ENCODE measurements at regions not wholly inside any gene's neighbourhood (a gene's known extent, or its start where the extent isn't known, plus 50 kb on each side); places are given as distances from the start of the nearest gene placed in this dataset.

DNA sequence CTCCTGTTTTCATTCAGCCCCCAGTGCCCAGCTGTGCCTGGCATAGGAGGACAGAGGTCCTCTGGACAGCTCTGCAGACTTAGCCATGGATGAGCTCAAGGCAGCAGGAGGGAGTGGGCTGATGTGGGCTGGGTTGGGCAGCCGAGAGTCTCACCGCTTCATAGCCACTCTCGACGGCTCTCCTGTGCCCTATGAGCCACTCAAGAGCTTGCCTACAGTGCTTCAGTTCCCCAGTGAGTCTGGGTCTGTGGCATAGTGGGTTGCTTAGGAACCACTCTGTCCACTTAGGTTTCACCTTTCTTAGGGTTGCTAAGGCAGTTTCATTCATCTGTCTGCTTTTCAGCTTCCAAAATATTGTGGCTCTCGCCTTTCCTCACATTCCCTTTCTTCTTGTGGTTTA is 296.8 kb downstream of the ICE1 start:
- no peaks in the 10 kb centered on the region for H3K4me1 Mint-ChIP-seq
- DNase-seq = no peak
- no peaks in the 10 kb centered on the region for H3K36me3 Mint-ChIP-seq
- H3K27ac Mint-ChIP-seq = no peak overlapping the region
- peaks cover 2 to 3% (median 3%) of the 10 kb centered on the region in 3 donors for H3K27me3 Mint-ChIP-seq (ENCODE audit: low read depth in 3 of 3)
- H3K4me3 Mint-ChIP-seq = no peak overlapping the region
- peaks cover 0 to 3% (median 0%) of the 10 kb centered on the region in 6 donors for H3K9me3 Mint-ChIP-seq

DNA sequence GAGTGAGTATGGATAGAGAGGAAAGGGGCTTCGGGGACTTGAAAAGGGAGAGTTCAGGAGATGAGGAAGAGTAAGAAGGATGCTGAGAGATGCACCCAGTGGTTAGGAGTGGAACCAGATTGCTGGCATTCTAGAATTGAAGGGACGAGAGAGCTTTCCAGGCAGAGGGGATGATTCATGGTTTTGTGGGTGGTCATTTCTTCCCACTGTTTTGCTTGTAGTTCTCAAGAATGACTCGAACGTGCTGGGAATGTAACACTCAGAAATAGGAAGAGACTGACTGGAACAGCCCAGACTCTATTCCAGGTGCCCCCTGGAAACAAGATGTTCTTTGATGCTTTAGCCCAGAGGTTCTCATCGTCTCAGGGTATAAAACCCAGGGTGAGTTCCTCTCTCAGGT is 294.2 kb downstream of the ICE1 start:
- no peaks in the 10 kb centered on the region for H3K4me1 Mint-ChIP-seq

DNA sequence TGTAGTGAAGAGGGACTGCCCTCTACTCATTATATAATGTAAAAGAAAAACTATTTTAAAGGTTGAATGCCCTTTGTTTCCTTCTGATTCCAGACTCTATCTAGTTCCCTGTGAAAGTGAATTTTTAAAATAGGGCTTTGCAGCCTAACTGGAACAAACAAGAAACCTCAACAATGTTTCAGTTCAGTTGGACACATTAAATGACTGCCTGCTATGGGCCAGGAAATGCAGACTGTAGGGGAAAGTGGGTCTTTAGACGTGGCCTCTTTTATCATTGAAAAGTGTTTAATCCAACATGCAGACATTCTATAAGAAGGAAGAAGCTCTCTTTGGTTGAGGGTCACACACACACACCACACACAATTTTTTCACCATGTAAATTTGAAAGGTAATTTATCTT is 289.1 kb downstream of the ICE1 start:
- no peaks in the 10 kb centered on the region for H3K4me1 Mint-ChIP-seq
- no peak overlapping the region for H3K27ac Mint-ChIP-seq
- no peaks in the 10 kb centered on the region for H3K36me3 Mint-ChIP-seq
- no peak overlapping the region for H3K4me3 Mint-ChIP-seq
- peaks cover 0 to 12% (median 6%) of the 10 kb centered on the region in 3 donors for H3K27me3 Mint-ChIP-seq (ENCODE audit: low read depth in 3 of 3)
- peaks cover 0 to 8% (median 0%) of the 10 kb centered on the region in 6 donors for H3K9me3 Mint-ChIP-seq
- DNase-seq = no peak

More for the DNA sequence above, 294.2 kb downstream of the ICE1 start:
- Mint-ChIP-seq H3K36me3 (no peaks in the 10 kb centered on the region), H3K27me3 (ENCODE audit: low read depth in 3 of 3) (peaks cover 0 to 6% (median 6%) of the 10 kb centered on the region in 3 donors), H3K27ac (no peak overlapping the region), H3K9me3 (peaks cover 0 to 4% (median 0%) of the 10 kb centered on the region in 6 donors), H3K4me3 (no peak overlapping the region)
- no peak for DNase-seq

DNA sequence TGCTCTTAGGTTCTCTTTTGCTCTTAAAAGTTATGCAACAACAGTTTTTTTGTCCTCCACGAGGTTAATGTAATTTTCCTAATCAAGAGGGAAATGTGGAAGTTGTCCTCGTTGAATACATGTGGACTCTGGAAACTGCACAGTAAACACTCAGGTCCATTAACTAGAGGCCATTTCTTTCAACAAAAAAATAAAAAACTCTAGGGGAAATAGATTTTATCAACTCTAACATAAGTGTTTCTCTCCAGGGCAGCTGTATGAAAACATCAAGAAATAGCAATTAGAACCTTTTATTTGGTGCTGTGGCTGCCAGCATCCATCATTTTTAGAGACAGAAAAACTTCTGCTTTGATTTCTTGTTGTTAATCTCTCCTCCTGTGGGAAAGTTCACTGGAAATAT is 288.6 kb downstream of the ICE1 start:
- H3K9me3 Mint-ChIP-seq = peaks cover 0 to 8% (median 0%) of the 10 kb centered on the region in 6 donors
- H3K27ac Mint-ChIP-seq = no peak overlapping the region
- H3K27me3 Mint-ChIP-seq (ENCODE audit: low read depth in 3 of 3) = peaks cover 0 to 12% (median 6%) of the 10 kb centered on the region in 3 donors
- no peaks in the 10 kb centered on the region for H3K36me3 Mint-ChIP-seq
- H3K4me1 Mint-ChIP-seq = no peaks in the 10 kb centered on the region
- DNase-seq = no peak
- H3K4me3 Mint-ChIP-seq = no peak overlapping the region

DNA sequence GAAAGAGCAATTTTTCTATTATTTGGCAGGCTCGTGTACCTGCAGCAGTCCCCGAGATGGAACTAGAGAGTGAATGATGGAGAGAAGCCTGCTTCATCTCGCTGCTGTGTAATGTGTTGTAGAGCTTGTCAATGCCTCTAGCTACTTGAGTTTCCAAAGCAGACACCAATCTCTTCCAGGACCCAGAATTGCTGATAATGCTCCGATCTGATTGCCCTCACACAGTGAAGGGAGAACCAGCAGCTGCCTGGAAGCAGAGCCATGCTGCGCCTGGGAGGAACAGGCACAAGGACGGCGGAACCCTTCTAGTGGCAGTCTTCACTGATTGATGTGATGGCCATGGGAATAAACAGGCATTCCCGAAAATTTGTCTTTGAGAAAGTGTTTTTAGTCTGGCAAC is 288.0 kb downstream of the ICE1 start:
- DNase-seq = no peak
- Mint-ChIP-seq H3K27me3 (ENCODE audit: low read depth in 3 of 3) (peaks cover 0 to 12% (median 3%) of the 10 kb centered on the region in 3 donors), H3K4me3 (no peak overlapping the region), H3K27ac (no peak overlapping the region), H3K36me3 (no peaks in the 10 kb centered on the region), H3K4me1 (no peaks in the 10 kb centered on the region), H3K9me3 (peaks cover 0 to 8% (median 0%) of the 10 kb centered on the region in 6 donors)

DNA sequence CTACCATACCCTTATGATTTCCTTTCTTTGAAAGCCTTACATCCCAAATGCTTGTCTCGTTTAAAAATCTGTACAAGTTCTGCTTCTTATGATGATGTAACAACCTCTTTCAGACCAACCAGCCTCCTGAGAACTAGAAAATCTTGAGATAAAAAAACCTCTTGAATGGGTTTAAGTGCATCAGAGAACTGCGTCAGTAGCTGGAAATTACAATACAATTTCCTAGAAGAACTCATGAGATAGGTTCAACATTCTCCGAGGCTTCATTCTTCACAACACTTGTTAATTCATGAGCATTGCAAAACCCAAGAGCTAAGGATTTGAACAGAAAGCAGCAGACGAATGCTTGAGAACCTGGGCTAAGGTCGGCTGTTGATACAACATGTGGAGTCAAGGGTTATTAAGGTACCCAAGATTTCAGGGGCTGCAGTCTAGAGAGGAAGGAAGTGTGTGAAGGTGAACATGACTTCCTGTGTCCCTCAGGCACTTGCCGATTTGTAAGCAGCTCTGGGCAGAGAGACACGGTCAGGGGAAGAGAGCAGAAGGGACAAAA is 286.0 kb downstream of the ICE1 start:
- H3K9me3 Mint-ChIP-seq = peaks cover 0 to 5% (median 0%) of the 10 kb centered on the region in 6 donors
- no peak overlapping the region for H3K27ac Mint-ChIP-seq
- no peak for DNase-seq
- H3K4me3 Mint-ChIP-seq = no peak overlapping the region
- no peaks in the 10 kb centered on the region for H3K36me3 Mint-ChIP-seq
- peaks cover 2 to 8% (median 2%) of the 10 kb centered on the region in 3 donors for H3K27me3 Mint-ChIP-seq (ENCODE audit: low read depth in 3 of 3)
- H3K4me1 Mint-ChIP-seq = no peaks in the 10 kb centered on the region

DNA sequence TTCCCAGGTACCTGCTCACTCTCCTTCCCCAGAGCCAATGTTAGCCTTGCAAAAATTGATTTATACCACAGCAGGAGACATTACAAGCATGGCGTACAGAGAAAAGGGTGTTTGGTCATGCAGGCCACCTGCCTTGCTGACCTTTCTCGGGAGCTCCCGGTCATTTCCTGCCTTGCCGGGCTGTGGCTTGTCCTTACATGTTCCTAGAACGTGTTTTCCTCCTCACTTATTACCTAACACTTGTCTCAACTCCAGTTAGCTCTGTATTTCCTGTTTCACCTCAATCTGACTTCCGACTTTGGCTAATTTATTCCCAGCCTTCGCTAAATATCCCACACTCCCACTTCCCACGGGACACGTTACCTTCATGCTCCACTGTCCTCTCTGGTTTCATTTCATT is 282.5 kb downstream of the ICE1 start:
- no peak for DNase-seq
- peaks cover 2 to 4% (median 3%) of the 10 kb centered on the region in 3 donors for H3K27me3 Mint-ChIP-seq (ENCODE audit: low read depth in 3 of 3)
- H3K4me3 Mint-ChIP-seq = no peak overlapping the region

DNA sequence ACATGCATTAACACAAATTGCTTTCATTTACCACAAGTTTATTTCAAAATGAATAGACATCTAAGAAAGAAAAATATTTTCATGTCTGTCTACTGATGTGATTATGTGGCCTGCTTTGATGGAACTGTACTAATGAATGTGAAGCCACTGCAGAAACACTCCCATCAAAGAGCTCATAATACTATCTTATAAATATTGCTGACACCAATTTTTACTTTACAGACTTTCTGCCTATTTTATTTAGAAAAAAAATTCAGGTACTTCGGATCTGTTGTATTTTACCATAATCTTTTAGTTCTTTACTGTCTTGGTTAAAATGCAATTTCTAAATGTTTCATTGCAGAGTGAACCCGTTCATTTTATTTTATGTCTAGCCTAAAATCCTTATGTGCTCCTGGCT is 281.9 kb downstream of the ICE1 start:
- Mint-ChIP-seq H3K4me1 (no peaks in the 10 kb centered on the region), H3K36me3 (no peaks in the 10 kb centered on the region), H3K9me3 (peaks cover 0 to 13% (median 1%) of the 10 kb centered on the region in 6 donors), H3K27me3 (ENCODE audit: low read depth in 3 of 3) (peaks cover 2 to 4% (median 3%) of the 10 kb centered on the region in 3 donors), H3K27ac (no peak overlapping the region), H3K4me3 (no peak overlapping the region)
- DNase-seq = no peak

More for the DNA sequence above, 282.5 kb downstream of the ICE1 start:
- H3K36me3 Mint-ChIP-seq = no peaks in the 10 kb centered on the region
- no peak overlapping the region for H3K27ac Mint-ChIP-seq
- H3K4me1 Mint-ChIP-seq = no peaks in the 10 kb centered on the region
- H3K9me3 Mint-ChIP-seq = peaks cover 0 to 12% (median 1%) of the 10 kb centered on the region in 6 donors

DNA sequence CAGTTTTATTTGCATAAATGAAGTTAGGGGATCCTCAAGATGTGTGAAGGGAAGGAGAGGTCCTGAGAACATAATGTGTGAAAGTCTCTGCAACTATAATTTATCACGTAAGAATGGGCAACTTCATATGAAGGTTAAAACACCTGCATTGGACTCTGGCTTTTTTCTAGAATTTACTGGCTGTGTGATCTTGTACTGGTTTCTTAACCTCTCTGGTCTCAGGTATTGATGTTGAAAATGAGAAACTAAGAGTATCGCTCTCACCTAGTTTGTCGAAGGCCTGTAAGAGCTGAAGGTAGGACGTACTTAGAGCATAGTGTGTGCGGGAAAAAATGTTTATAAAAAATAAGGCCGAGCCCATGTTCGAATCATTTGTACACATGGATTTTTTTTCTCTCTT is 280.5 kb downstream of the ICE1 start:
- Mint-ChIP-seq H3K27me3 (ENCODE audit: low read depth in 3 of 3) (peaks cover under 1 to 4% (median 2%) of the 10 kb centered on the region in 3 donors), H3K36me3 (no peaks in the 10 kb centered on the region), H3K27ac (no peak overlapping the region), H3K4me3 (no peak overlapping the region), H3K4me1 (no peaks in the 10 kb centered on the region), H3K9me3 (peaks cover 0 to 8% (median 1%) of the 10 kb centered on the region in 6 donors)
- DNase-seq = no peak

DNA sequence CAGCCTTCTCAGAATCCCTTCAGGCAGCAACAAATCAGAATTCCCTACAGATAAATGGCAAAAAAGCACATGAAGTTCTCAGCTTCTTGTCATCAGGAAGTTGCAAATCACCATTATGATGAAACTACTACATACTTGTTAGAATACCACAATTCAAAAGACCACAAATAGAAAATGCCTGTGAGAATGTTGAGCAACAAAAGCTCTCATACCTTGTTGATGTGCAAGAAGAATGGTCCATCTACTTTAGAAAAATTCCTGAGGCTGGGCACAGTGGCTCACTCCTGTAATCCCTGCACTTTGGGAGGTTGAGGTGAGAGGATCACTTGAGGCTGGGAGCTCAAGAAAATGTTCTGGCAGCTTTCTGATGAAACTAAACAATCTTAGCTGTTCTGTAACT is 278.1 kb downstream of the ICE1 start:
- H3K4me3 Mint-ChIP-seq = no peak overlapping the region
- H3K36me3 Mint-ChIP-seq = no peaks in the 10 kb centered on the region
- no peak overlapping the region for H3K27ac Mint-ChIP-seq
- peaks cover 1 to 4% (median 2%) of the 10 kb centered on the region in 3 donors for H3K27me3 Mint-ChIP-seq (ENCODE audit: low read depth in 3 of 3)
- DNase-seq = no peak
- no peaks in the 10 kb centered on the region for H3K4me1 Mint-ChIP-seq
- H3K9me3 Mint-ChIP-seq = peaks cover 0 to 13% (median 4%) of the 10 kb centered on the region in 6 donors

DNA sequence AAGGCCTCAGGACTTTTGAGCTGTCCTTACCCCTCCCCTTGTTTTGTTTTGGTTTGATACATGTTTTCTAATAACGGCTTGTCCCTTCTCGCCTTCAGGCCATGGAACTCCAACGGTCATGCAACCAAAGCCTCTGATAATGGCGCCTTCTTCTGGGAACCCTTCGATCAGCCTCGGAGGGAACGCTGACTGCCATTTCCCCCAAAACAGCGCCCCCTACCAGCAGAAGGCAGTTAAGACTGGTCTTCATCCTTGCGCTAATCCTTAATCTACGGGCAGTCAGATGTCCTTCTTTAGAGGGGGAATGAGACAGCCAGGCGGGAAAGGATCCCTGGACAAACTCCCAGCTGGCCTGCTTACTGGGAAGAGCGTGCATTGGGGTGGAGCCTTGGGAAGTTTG is 276.6 kb downstream of the ICE1 start:
- Mint-ChIP-seq H3K27ac (no peak overlapping the region), H3K27me3 (ENCODE audit: low read depth in 3 of 3) (peaks cover 0 to 4% (median 3%) of the 10 kb centered on the region in 3 donors), H3K4me1 (no peaks in the 10 kb centered on the region), H3K36me3 (no peaks in the 10 kb centered on the region), H3K4me3 (no peak overlapping the region), H3K9me3 (peaks cover 0 to 19% (median 6%) of the 10 kb centered on the region in 6 donors)
- DNase-seq = no peak

DNA sequence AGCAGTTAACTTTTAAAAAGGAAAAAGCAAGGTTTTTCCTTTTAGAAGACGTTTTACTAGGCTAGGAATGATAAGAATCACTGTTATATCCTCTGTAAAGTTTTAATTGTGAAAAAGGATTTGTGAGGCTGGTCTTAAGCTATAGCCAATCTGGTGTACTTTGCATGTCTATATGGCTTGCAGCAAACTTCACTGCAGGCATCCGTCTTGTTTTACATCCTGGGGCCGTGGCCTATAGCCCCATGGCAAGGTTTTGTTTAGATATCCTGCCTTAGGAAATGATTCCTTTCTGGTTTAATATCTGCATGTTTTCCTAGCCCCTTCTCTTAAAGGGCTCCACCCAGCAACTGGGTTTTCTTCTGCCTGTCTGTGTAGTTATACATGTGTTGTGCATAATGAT is 272.8 kb downstream of the ICE1 start:
- no peaks in the 10 kb centered on the region for H3K36me3 Mint-ChIP-seq
- peaks cover 5 to 6% (median 6%) of the 10 kb centered on the region in 3 donors for H3K27me3 Mint-ChIP-seq (ENCODE audit: low read depth in 3 of 3)
- H3K4me3 Mint-ChIP-seq = no peak overlapping the region
- peaks cover 0 to 23% (median 5%) of the 10 kb centered on the region in 6 donors for H3K9me3 Mint-ChIP-seq
- no peak overlapping the region for H3K27ac Mint-ChIP-seq
- H3K4me1 Mint-ChIP-seq = no peaks in the 10 kb centered on the region
- DNase-seq = no peak

DNA sequence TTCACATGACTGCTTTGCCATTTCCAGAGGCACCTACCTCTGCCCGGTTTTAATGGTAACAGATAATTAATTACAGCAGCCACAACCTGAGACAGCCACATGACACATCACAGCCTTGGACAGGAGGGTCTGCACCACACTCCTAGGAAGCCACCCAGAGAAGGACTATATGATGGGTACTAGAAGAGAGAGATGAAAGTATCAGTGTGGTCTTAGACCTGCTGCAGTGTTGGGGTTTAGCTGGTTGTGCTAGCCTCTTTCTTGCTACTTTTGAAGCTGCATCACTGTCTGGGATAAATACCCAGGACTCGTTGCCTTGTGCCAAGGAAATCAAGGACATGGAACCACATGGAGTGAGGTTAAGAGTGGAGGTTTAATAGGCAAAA is 266.4 kb downstream of the ICE1 start:
- Mint-ChIP-seq H3K36me3 (no peaks in the 10 kb centered on the region), H3K27ac (no peak overlapping the region), H3K9me3 (peaks cover 0 to 6% (median 3%) of the 10 kb centered on the region in 6 donors), H3K4me3 (no peak overlapping the region), H3K4me1 (no peaks in the 10 kb centered on the region), H3K27me3 (ENCODE audit: low read depth in 3 of 3) (peaks cover 6 to 13% (median 12%) of the 10 kb centered on the region in 3 donors)
- no peak for DNase-seq

DNA sequence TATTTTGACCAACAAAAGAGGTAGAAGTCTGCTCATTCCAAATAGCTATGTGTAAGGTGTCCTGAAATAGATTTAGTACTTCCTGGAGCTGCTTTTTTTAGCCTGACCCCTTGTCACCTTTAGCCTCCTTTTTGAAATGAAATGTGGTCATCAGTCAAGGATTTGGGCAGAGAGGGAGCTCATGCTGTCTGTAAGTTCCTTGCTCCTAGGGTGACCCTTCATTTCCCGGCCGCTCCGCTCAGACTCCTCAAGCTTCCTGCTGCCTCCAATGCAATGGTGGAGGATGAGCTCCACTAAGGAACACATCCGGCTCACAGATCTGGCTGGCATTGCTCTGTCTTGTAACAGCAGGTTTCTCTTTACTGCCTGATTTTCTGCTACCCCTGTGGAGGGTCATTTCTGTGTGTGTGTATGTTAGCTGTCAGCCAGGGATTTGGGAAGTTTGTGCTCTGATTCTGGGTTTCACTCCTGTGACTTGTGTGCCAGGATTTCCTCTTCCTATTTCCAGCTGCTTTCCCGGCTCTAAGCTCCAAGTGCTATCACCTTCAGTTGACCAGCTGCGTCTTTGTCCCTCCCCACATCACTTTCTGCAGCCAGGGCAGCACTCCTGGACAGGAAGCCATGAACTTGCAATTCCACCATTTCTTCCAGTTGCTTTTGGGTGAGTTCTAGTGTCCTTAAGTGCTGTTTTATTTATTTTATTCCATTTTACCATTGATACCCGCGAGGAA is 265.9 kb downstream of the ICE1 start:
- peaks cover 7 to 13% (median 9%) of the 10 kb centered on the region in 3 donors for H3K27me3 Mint-ChIP-seq (ENCODE audit: low read depth in 3 of 3)
- H3K27ac Mint-ChIP-seq = no peak overlapping the region
- no peaks in the 10 kb centered on the region for H3K4me1 Mint-ChIP-seq
- H3K36me3 Mint-ChIP-seq = peaks cover 0 to 4% (median 0%) of the 10 kb centered on the region in 3 donors
- H3K4me3 Mint-ChIP-seq = no peak overlapping the region
- peaks cover 0 to 10% (median 2%) of the 10 kb centered on the region in 6 donors for H3K9me3 Mint-ChIP-seq
- DNase-seq = no peak
